HG03521 (cell line): ENCODE measurements at regions not wholly inside any gene's neighbourhood (a gene's known extent, or its start where the extent isn't known, plus 50 kb on each side); places are given as distances from the start of the nearest gene placed in this dataset.

Experiments used
- ATAC-seq: cut with Tn5 transposase; IDR thresholded peaks from one replicate; pipeline ENCODE4 v1.9.1; 2021; ENCODE audit warnings: mild to moderate bottlenecking, moderate library complexity; ENCODE audit not compliant: unreplicated experiment

DNA sequence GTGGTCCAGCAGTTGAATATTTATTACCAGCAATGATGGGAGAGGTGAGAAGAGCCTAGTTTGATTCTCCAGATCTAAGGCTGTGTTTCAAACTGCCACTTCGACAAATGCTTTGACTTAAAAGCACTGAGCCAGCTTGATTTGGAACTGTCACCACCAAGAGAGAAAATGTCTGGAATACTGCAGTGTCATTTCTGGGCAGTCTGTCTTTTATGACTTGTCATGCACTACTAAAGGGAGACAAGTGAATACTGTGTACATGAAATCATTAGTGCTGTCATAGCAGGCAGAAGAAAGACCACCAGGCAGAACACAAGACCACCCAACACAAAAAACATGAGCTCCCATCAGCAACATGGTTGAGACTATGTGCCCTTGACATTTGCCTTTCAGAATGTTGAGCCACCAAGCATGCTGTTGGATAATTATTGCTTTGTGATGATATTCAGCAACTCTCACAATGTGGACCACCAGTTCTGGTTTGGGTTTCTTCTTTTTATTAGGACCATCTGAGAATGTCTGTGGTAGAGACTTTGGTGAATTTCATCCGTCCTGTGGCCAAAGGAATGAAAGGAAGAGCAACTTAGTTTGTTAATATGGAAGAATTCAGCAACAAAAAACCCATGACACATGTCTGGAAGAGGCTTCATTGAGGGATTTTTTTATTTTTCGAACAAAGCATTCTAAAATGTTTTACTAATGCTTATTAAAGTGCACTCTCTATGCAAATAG lies 125.8 kb downstream of the NTMT2 start:
- ATAC-seq = no peak

DNA sequence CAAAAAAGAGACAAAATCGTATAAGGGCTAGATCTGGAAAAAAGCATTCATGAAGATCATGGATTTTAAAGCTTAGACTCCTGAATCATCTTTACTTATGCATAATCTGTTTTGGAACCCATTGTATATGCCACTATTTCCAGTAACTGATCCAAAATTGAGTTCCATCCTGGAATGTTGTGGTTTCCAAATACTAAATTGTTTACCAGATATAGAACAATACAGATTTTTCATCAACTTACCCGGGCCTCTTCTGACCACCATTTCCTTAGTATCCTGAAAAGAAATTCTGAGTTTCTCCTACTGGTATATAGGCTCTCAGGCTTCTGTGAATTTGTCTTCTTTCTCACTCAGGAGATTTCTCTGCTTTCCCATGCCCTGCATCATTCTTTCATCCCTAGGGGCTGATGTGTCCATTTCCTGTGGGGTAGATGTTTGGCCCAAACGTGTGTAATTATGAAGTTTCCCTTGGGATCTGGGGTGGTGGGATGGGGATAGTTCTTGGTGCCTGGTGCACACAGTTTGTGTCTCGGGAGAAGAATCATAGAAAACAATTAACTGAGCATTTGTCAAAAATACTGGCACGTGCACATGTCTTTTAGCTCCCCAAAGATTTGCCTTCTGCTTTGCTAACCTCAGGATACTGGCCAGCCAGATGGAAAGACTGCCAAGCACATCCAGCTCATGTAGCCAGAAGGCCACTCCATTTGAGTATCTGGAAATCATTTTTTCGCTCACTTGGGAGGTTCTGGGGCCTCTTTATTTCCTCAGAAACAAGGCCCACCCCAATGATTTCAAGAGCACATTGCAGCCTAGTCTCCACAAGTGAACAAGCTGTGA lies 127.8 kb downstream of the NTMT2 start:
- no peak for ATAC-seq

DNA sequence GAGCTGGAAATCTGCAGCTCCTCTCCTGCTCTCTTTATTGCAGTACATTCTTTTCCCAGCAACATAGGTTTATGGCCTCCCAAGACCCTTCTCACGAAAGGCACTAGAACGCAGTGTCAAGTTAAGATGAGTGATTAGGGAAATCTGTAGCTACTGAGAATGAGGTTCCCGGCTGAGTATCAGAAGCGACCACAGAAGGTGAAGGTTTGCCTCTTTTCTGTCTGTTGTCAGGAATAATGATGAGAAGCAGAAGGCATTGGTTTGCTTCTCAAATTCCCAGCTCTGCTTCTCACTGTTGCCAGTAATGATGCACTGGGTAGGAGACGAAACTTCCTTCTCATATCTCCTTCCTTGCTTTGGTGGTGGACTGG lies 128.4 kb downstream of the NTMT2 start:
- ATAC-seq = no peak

DNA sequence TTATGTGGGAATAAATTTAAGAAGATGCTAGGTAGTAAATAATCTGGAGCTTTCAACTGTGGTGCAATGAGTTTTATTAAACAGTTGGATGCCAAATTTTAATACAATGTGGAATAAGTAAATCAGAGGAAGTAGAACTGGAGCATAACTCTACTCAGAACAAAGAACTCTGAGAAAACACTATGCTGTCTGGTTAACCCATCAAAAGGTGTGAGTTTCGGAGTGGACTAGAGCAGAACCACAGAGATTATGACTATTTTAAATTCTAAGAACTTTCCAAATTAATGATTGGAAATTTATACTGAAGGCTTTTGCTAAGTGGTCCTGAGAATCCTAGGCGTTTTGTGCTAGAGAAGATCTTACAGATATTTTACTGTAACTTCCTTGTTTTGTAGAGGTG lies 132.2 kb downstream of the NTMT2 start:
- no peak for ATAC-seq

DNA sequence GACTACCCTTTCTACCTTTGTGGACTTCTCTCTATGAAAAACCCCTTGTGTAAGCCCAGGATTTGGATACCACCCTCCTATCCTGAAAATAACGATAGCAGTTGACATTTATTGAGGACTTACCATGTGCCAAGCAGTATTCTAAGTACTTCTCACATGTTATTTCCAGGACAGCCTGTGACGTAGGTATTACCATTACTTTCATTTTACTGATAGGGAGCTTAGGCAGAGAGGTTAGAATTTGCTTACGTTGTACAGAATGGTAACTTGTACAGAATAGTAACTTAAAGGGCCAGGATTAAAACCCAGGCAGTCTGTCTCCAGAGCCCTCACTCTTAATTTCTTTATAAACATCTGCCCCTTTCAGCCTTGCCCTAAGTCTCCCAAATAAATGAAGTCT lies 138.3 kb downstream of the NTMT2 start:
- ATAC-seq = no peak

DNA sequence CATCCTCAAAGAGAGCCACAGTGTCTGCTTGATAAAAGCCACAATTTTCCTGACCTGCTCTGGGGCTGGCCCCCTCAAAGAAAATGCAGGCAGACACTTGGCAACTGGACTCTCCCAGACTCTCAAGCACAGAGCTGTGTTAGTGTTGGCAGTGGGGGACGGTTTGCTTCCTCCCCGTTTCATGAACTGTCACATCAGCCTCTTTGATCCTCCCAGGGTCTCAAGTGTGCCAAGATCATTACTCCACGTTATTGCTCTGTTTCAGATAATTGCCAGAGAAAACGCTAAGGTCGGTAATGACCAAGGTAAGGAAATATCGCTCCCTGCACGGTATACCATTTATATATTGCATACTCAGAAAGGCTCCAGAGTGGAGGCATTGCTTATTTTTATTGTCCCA lies 138.8 kb downstream of the NTMT2 start:
- ATAC-seq = no peak

DNA sequence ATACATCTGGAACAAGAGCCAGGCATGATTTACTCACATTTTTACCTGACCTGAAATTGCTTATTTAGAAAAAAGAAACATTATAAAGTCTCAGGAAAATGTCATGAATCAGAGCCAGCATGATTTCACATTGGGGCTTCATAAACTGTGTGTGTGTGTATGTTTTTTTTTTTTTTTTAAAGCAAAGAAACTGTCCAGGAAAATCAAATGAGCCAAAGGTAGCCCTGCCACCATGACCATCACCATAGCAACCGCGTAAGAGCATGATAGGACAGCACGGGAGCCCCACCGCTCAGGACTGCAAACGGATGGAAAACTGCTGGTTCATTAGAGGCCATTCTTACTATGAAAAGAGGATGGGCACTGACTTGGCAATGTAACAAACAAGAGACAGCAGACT lies 139.2 kb downstream of the NTMT2 start:
- ATAC-seq = no peak

DNA sequence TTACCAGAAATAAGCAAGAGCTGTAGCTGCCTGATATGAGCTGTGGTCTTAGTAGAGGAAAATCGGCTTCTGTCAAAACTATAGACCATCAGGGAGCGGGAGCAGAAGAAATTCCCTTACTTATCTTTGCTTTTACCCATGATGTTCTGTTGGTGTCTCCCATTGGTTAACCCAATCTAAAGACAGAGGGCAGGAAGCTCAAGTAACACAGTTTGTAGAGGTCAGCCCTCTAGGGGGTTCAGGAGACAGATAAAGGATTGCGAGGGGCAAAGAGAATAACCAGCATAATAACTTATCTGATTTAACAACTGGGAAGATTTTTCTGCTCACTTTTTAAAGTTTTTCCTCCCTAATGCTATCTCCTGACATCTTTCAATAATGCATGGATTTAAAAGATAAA lies 142.4 kb downstream of the NTMT2 start:
- no peak for ATAC-seq

DNA sequence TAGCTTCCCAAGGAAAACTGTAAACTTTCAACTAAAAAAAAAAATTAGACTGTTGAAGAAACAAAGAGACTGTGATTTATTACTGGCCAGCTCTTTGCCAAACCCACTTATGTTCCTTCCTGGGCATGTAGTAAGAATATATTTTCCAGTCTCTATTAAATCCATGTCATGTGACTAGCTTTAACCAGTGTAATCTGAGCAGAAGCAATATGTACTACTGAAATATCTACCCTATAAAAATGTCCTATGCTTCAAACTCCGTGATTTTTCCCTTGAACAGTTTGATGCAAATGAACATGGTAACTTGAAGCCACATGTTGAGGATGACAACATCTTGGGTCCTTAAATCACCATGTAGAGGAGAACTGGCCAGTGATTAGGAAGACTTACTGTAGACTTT lies 144.5 kb downstream of the NTMT2 start:
- no peak for ATAC-seq

DNA sequence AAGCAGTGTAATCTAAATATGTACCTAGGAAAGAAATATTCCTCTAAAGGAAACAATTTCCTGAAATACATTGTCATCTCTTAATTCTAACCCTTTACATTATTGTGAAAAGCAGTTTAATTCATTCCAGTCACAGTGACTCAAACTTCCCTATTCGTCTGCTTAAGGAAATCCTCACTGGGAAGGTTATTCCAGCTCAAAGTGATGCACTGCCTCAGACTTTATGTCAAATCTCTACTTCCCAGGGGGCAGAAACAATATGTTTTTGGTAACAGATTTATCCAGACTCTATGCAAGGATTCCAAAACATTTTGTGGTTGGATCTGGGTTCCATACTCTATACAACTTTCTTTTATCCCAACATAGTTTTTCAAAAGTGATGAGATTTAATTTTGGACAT lies 145.2 kb downstream of the NTMT2 start:
- ATAC-seq = no peak

DNA sequence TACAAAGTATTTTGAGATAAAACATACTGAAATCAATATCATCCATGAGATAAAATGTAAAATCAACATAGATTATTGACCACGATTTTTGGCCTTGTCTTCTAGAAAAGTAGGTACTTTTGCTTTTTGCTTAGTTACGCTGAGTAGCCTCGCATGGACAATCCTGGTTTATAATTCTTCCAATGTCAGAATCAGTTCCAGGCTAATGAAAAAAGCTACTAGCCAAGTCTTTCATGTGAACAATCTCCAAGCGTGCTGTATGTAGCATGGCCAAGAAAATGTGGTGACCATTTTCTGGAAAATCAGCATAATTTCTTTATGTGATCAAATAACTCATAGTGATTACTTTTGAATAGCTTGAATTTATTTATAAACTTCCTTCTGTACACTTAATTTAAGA lies 145.8 kb downstream of the NTMT2 start:
- no peak for ATAC-seq

DNA sequence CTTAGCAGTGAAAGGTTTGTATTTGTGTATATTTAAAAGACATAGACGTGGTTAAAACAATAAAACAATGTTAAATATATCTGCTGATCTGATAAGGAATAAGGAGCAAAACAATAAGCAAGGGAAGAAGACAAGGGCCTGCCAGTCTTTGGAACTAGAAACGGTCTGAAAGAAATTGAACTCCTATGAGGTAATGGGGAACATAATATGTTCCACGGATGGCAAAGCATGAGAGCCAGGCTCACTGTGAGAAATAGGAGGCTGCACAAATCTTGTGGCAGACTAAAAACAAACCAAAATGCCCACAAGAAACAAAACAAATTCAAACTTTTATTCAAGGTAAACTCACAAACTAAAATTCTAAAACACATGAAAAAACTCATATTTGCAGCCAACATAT lies 150.5 kb downstream of the NTMT2 start:
- ATAC-seq = no peak

DNA sequence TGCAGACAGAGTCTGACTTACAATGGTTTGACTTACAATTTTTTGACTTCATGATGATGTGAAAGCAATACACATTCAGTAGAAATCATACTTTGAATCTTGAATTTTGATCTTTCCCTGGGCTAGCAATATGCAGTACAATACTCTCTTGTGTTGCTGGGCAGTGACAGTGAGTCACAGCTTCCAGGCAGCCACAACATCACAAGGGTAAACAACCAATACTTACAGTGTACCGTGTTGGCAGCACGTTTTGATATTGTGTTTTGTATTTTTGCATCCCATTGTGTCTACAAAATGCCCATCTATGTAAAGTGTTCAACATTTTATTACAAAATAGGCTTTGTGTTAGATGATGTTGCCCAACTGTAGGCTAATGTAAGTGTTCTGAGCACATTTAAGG lies 150.9 kb downstream of the NTMT2 start:
- ATAC-seq = no peak

DNA sequence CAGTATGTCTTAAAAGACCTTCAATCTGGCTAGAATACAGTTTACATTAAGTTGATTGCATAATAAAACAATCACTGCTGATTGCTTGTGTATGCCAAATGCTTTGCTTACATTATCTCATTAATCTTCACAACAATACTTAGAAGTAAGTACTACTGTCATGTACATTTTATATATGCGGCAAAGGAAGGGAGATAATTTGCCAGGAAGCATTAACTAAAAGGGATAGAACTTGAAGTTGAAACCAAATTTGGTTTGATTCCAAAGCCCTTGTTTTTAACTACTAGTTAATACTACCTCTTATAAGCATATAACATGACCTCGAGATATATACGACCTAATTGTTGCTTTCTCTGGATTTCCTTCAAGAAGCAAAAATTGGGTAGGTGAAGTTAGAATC lies 155.8 kb downstream of the NTMT2 start:
- no peak for ATAC-seq

DNA sequence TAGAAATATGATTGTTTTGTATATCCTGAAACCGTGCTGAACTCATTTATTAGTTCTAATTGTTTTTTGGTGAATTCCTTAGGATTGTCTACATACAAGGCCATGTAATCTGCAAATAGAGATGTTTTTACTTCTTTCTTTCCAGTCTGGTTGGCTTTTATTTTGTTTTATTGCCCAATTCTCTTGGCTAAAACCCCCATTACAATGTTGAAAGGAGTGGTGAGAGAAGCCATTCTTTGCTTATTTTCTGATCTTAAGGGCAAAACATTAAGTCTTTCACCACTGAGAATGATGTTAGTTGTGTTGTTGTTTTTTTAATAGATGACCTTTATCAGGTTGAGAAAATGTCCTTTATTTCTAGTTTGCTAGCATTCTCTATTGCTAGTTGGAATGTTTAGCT lies 157.3 kb downstream of the NTMT2 start:
- ATAC-seq = no peak

DNA sequence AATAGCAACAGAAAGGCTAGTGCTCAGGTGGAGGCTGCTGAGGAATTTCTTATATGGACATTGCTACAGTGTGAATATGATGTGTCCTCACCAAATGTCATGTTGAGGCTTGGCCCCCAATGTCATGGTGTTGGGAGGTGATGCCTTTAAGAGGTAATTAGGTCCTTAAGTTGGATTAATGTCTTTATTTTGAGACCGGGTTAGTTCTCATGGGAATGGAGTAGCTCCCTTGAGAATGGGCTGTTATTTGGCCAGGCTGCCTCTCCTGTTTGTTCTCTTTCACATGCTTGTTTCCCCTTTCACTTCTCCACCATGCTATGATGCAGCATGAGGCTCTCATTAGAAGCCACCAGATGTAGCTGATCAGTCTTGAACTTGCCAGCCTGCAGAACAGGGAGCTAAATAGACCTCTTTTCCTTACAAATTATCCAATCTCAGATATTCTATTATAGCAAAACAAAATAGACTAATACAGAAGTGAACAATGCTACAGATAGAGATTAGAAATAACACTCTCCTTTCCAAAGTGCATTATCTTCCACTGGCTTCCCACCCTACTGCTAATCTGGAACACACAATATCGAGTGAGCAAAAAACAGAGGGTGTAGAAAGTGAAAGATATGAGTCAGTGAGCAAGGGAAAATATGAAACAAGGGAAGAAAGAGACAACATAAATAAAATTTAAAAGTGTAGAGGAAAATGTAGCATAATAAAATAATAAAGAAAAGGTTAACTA lies 160.2 kb downstream of the NTMT2 start:
- ATAC-seq = no peak

DNA sequence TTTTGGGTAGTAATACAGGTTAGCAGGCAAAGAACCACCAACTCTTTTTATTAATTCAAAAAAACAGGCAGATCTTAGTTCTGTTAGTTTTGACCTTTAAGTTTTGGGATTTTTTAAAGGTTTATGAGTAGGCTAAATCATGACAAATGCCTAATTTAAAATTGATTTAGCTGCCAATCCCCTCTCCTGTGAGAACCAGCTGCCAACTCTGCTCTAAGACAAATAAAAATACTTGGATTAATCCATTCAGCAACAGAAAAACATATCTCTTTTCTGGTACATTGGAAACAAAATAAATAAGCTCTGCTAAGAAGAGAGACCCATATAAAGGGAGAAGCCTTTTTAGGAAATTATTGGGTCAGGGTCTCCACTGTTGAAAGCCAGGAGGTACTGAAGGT lies 160.8 kb downstream of the NTMT2 start:
- ATAC-seq = no peak

DNA sequence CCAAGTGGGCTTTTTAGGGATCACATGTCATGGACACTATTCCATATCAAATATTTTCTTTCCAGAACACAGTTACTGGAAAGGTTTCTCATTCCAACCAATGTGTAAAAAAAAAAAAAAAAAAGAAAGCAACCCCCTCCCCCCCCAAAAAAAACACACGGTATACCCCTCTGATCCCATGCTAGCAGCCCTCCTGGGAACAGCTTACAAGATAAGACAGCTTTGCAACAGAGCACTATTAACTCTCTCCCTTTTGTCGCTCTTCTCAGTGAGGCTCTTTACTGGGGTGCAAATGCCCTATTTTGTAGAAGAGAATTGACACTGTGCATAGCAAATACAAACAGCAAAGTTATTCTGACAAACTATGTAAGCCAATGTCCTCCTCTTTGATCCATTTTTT lies 161.2 kb downstream of the NTMT2 start:
- no peak for ATAC-seq

DNA sequence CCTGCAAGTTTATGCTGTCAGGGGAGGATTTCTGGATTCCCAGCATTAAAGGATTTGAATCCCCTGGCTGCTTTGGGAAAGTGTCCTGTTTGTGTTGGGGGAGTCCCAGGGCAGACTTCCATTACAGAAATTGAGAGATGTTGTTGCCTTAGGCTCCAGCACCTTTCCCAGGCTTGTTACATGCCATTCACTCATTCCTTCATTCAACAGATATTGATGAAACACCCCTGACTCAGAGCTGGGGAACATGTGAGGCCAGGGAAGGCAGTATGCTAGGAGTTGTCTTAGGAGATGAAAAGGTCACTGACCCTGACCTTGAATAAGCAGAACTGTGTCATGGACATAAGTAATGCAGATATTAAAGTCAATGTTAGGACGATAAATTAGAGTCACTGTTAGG lies 161.7 kb downstream of the NTMT2 start:
- no peak for ATAC-seq

DNA sequence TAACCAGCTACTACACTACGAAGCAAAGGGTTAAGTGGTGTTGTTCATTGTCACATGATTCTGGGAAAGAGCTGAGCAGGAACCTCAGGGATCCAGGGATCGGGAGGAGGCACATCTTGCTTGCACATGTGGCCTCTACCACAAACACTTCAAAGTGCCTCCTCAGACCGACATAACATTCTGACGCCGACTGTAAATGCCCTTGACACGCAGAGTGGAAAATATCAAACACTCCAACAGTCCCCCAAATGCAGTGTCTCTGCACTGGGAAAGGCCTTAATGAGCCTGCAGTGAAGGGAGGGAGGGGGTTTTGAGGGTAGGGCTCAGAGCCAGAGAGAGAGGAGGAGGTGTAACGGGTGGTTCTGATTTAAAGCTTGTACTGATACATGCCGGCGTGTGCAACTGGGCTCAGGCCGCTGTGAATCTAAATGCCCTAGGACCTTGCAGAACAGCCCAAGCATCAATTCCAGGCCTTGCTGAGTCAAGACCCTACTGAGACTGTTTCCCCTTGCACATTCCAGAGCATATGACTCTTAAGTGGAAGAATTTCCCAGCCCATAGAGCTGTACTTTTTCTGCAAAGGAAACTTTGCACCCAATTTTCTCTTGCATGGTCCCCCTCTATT lies 163.7 kb downstream of the NTMT2 start:
- ATAC-seq = no peak

DNA sequence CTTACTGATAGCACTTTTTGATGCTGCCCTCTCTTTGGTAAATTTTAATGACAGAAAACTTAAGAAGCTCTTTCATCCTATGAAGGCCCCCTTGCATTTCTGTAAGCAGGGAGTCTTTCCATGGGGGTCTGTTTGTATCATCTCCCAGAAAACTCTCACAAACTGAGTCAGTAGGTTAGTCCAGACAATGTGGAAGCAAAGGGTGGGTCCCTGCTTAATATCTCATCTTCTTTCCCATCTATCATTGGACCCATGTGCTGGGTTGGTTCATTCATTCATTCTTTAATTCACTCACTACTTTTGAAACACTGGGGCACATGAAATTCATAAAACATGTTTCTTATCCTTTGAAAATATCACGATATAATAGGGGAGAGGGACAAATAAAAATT lies 164.3 kb downstream of the NTMT2 start:
- ATAC-seq = no peak

DNA sequence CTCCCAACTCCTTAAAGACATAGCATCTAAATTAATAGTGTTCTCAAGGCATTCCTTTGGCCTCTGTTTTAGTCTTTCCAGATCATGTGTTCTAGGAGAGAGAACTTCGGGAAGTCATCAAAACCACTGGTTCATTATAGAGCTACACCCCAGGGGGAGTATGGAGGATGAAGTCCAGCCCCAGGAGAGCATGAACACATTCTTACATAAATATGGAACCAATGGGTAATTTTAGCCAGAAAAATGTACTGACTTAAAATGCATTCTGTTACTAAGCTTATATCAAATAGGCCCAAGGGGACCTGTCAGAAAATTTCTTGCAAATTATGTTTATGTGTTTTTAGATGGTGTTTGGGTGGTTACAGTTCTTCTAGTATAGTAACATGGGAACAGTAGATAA lies 165.2 kb downstream of the NTMT2 start:
- no peak for ATAC-seq
